GM12801 (cell line): ENCODE measurements at regions not wholly inside any gene's neighbourhood (a gene's known extent, or its start where the extent isn't known, plus 50 kb on each side); places are given as distances from the start of the nearest gene placed in this dataset.

Experiments used
- CTCF ChIP-seq: IDR thresholded peaks from one replicate; pipeline ENCODE4 v1.5.1; 2011; ENCODE audit warnings: control low read depth; ENCODE audit not compliant: insufficient read length; ENCODE audit errors: extremely low read depth

- TF ChIP-seq CTCF: no peak
These were observed 597.7 kb downstream of the TOX3 start for GRCh38 chr16:51949282-51949681.

- no peak for TF ChIP-seq CTCF
These were observed 605.5 kb downstream of the TOX3 start for GRCh38 chr16:51941412-51941811.

- no peak for TF ChIP-seq CTCF
These were observed 606.8 kb downstream of the TOX3 start for GRCh38 chr16:51940183-51940582.

- no peak for TF ChIP-seq CTCF
These were observed 607.5 kb downstream of the TOX3 start for GRCh38 chr16:51939378-51939871.

- TF ChIP-seq CTCF: no peak
These were observed 608.1 kb downstream of the TOX3 start for GRCh38 chr16:51938861-51939260.

- no peak for TF ChIP-seq CTCF
These were observed 609.2 kb downstream of the TOX3 start for GRCh38 chr16:51937771-51938170.

- TF ChIP-seq CTCF: no peak
These were observed 610.1 kb downstream of the TOX3 start for GRCh38 chr16:51936846-51937245.

- no peak for TF ChIP-seq CTCF
These were observed 614.6 kb downstream of the TOX3 start for GRCh38 chr16:51932317-51932716.
